Prostate gland (tissue), 2 donors: ENCODE measurements at regions not wholly inside any gene's neighbourhood (a gene's known extent, or its start where the extent isn't known, plus 50 kb on each side); places are given as distances from the start of the nearest gene placed in this dataset.

Experiments
- DNase-seq: peaks from one replicate; pipeline ENCODE4 v3.0.0-alpha.2; 2019; ENCODE audit warnings: low spot score
- H3K27ac ChIP-seq, 2 donors: fragments of 200-600 bp; sonication (generic); 2 replicates each; pipeline ENCODE4 v1.5.1; 2017 to 2019
- H3K27me3 ChIP-seq: fragments of 200-600 bp; sonication (generic); replicated peaks from 2 replicates; pipeline ENCODE4 v1.5.1; 2019; ENCODE audit not compliant: insufficient read depth
- H3K36me3 ChIP-seq, 2 donors: fragments of 200-600 bp; sonication (generic); 1 replicate in 1 of 2; 2 replicates in 1 of 2; pipeline versions ENCODE4 v1.5.1 to v1.8.1; 2017 to 2019
- H3K4me1 ChIP-seq: fragments of 200-600 bp; sonication (generic); replicated peaks from 2 replicates; pipeline ENCODE4 v1.5.1; 2019
- H3K4me3 ChIP-seq, 2 donors: fragments of 200-600 bp; sonication (generic); 2 replicates each; pipeline ENCODE4 v1.5.1; 2017 to 2019
- H3K9me3 ChIP-seq: fragments of 200-600 bp; sonication (generic); 2 replicates; pipeline ENCODE4 v1.5.1; 2017
- CTCF ChIP-seq, 4 experiments: fragments of 200-600 bp in 2 of 4; fragments of 450-650 bp in 2 of 4; sonication (generic) in 2 of 4; IDR thresholded peaks; 1 replicate in 3 of 4; 2 replicates in 1 of 4; pipeline ENCODE4 v1.5.1; 2016 to 2019; ENCODE audit warnings: antibody characterized with exemption in 4 of 4, mild to moderate bottlenecking in 2 of 4, moderate library complexity in 2 of 4
- POLR2A ChIP-seq: fragments of 450-650 bp; IDR thresholded peaks from one replicate; pipeline ENCODE4 v1.6.1; 2016; ENCODE audit warnings: antibody characterized with exemption, mild to moderate bottlenecking
- POLR2AphosphoS5 ChIP-seq: sonication (generic); formaldehyde crosslinking; IDR thresholded peaks from one replicate; pipeline ENCODE4 v1.6.1; 2017; ENCODE audit warnings: antibody characterized with exemption
- WGBS: methylation state at CpG from one replicate; pipeline ENCODE4 v1.1.5; 2018; 5-methylcytosine and 5-hydroxymethylcytosine counted together
- intact Hi-C: fragments of 100-400 bp; cut with DNase I; formaldehyde crosslinking; loops from one replicate; pipeline ENCODE4 v1.14.2; 2022

GRCh38 chr3:163328680-163329079 lies 1749.6 kb downstream of the SI start:
- Histone ChIP-seq H3K27ac (no peak overlapping the region), H3K27me3 (no peaks in the 10 kb centered on the region), H3K4me1 (no peaks in the 10 kb centered on the region), H3K4me3 (no peak overlapping the region), H3K36me3 (no peaks in the 10 kb centered on the region), H3K9me3 (no peaks in the 10 kb centered on the region)
- WGBS: 80% methylated on average over 7 of the region's 7 CpGs
- DNase-seq: no peak
- no peak for TF ChIP-seq CTCF (IDR thresholded peaks at IDR 0.05)
- TF ChIP-seq POLR2A: no peak
- TF ChIP-seq POLR2AphosphoS5: no peak
- intact Hi-C loops: no loop called here

GRCh38 chr3:163327086-163327485 lies 1751.2 kb downstream of the SI start:
- WGBS: 19% methylated on average over 2 of the region's 2 CpGs

GRCh38 chr3:163315786-163316185 lies 1762.5 kb downstream of the SI start:
- H3K9me3 ChIP-seq: no peaks in the 10 kb centered on the region
- H3K27ac ChIP-seq: no peak overlapping the region
- no peaks in the 10 kb centered on the region for H3K27me3 ChIP-seq
- H3K4me3 ChIP-seq: no peak overlapping the region
- no peaks in the 10 kb centered on the region for H3K36me3 ChIP-seq
- intact Hi-C loops: no loop called here
- TF ChIP-seq CTCF (IDR thresholded peaks at IDR 0.05) (no peak), POLR2A (no peak), POLR2AphosphoS5 (no peak)
- H3K4me1 ChIP-seq: no peaks in the 10 kb centered on the region
- no peak for DNase-seq

More at GRCh38 chr3:163327086-163327485, 1751.2 kb downstream of the SI start:
- Histone ChIP-seq H3K27ac (no peak overlapping the region), H3K4me3 (no peak overlapping the region), H3K27me3 (no peaks in the 10 kb centered on the region), H3K4me1 (no peaks in the 10 kb centered on the region), H3K36me3 (no peaks in the 10 kb centered on the region), H3K9me3 (no peaks in the 10 kb centered on the region)
- no peak for DNase-seq
- intact Hi-C loops: no loop called here
- TF ChIP-seq POLR2AphosphoS5 (no peak), CTCF (IDR thresholded peaks at IDR 0.05) (no peak), POLR2A (no peak)

- no peak overlapping the region for H3K27ac ChIP-seq
- WGBS: 99% methylated on average over 2 of the region's 2 CpGs
- no peaks in the 10 kb centered on the region for H3K9me3 ChIP-seq
- H3K4me3 ChIP-seq: no peak overlapping the region
- H3K27me3 ChIP-seq: no peaks in the 10 kb centered on the region
- no peak for TF ChIP-seq POLR2A
- TF ChIP-seq CTCF (IDR thresholded peaks at IDR 0.05): no peak
- TF ChIP-seq POLR2AphosphoS5: no peak
- intact Hi-C loops: no loop called here
- no peaks in the 10 kb centered on the region for H3K4me1 ChIP-seq
- DNase-seq: no peak
- no peaks in the 10 kb centered on the region for H3K36me3 ChIP-seq
Observed at GRCh38 chr3:163306405-163306804, 1771.9 kb downstream of the SI start.

- WGBS: 79% methylated on average over 2 of the region's 2 CpGs
- no peaks in the 10 kb centered on the region for H3K36me3 ChIP-seq
- DNase-seq: no peak
- intact Hi-C loops: no loop called here
- TF ChIP-seq CTCF (IDR thresholded peaks at IDR 0.05): no peak
- no peak for TF ChIP-seq POLR2A
- no peaks in the 10 kb centered on the region for H3K4me1 ChIP-seq
- no peaks in the 10 kb centered on the region for H3K27me3 ChIP-seq
- no peak overlapping the region for H3K27ac ChIP-seq
- H3K9me3 ChIP-seq: no peaks in the 10 kb centered on the region
- H3K4me3 ChIP-seq: no peak overlapping the region
Observed at GRCh38 chr3:163273694-163274093, 1777.1 kb downstream of the OTOL1 start.
